LNCAP (cell line): ENCODE measurements at regions not wholly inside any gene's neighbourhood (a gene's known extent, or its start where the extent isn't known, plus 50 kb on each side); places are given as distances from the start of the nearest gene placed in this dataset.

Source experiments
- TF ChIP-seq, protein P1 (sequence below): fragments of 450-650 bp; IDR thresholded peaks from 2 replicates; pipeline ENCODE4 v1.5.1; 2017; ENCODE audit warnings: mild to moderate bottlenecking

- TF ChIP-seq, protein P1, sequence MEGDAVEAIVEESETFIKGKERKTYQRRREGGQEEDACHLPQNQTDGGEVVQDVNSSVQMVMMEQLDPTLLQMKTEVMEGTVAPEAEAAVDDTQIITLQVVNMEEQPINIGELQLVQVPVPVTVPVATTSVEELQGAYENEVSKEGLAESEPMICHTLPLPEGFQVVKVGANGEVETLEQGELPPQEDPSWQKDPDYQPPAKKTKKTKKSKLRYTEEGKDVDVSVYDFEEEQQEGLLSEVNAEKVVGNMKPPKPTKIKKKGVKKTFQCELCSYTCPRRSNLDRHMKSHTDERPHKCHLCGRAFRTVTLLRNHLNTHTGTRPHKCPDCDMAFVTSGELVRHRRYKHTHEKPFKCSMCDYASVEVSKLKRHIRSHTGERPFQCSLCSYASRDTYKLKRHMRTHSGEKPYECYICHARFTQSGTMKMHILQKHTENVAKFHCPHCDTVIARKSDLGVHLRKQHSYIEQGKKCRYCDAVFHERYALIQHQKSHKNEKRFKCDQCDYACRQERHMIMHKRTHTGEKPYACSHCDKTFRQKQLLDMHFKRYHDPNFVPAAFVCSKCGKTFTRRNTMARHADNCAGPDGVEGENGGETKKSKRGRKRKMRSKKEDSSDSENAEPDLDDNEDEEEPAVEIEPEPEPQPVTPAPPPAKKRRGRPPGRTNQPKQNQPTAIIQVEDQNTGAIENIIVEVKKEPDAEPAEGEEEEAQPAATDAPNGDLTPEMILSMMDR: no peak
Observed at GRCh38 chrX:39648548-39649254, 449.1 kb downstream of the BCOR start.

- TF ChIP-seq, protein P1: no peak
Observed at GRCh38 chrX:39650768-39651347, 446.9 kb downstream of the BCOR start.

DNA sequence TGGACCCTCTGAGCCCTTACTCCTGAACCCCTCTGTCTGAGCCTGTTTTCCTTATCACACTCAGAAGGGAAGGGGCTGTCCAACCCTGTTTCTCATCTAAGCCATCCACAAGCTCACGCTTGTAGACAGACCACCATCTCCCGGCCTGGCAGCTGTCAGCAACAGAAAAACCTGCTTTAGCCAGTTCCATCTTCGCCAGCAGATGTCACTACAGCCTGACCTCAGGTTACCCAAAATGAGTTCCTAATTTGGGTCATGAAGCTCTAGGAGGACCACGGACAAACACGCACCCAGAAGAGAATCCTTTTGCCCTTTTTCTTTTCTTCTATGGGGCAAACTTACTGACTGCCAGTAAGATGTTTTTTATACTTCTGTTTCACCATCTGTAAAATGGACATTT lies 445.4 kb downstream of the BCOR start:
- TF ChIP-seq, protein P1: peak; percentile 51

GRCh38 chrX:39653691-39654090 lies 444.1 kb downstream of the BCOR start:
- TF ChIP-seq, protein P1: no peak

DNA sequence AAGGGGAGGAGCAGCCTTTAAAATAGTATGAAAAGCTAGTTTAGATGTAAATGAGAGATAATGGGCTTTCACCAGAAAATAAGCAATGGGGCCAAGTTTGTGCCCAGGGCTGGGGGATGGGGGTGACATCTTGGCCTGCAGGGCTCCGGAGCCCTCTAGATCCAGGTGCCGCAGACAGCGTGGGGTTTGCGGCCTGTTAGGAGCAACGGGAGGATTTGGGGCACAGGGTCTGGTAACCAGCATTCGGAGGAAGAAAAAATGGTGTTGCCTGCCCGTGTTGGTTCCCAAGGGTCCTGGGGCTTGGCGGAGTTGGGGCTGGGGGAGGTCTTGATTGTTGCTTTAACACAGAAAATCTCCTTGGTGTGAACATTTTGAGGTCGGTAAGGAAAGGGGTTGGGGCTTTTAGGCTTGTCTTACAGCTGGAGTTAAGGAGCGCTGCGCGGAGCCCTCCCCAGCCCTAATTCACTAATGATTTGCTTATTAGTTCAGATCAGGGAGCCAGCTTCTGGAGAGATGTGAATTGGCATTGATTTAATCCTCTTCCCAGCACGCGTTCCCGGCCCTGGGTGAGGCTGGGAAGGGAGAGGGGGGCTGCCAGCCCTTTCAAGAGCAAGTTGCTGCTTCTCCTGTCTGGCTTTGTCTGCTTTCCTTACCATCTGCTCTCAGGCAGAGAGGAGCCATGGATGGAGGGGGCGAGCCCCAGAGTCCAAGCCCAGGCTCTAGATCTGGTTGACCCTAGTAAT lies 443.4 kb downstream of the BCOR start:
- TF ChIP-seq, protein P1: no peak

DNA sequence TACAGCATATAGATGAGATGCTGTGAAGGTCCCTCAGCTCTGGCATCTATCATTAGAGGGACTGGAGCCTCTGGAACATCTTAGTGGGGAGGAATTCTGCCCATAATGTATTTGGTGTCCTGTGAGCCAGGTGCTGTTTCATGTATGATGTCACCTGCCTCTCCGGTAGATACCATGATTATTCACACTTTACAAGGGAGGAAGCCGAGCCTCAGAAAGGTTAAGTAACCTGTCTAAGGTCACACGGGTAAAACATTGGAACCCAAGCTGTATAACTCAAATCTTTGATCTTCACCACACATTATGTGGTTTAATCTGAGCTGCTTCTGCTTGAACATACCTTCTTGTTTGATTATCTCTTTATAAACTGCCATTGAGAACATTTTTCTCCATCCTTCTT lies 442.8 kb downstream of the BCOR start:
- TF ChIP-seq, protein P1: no peak

DNA sequence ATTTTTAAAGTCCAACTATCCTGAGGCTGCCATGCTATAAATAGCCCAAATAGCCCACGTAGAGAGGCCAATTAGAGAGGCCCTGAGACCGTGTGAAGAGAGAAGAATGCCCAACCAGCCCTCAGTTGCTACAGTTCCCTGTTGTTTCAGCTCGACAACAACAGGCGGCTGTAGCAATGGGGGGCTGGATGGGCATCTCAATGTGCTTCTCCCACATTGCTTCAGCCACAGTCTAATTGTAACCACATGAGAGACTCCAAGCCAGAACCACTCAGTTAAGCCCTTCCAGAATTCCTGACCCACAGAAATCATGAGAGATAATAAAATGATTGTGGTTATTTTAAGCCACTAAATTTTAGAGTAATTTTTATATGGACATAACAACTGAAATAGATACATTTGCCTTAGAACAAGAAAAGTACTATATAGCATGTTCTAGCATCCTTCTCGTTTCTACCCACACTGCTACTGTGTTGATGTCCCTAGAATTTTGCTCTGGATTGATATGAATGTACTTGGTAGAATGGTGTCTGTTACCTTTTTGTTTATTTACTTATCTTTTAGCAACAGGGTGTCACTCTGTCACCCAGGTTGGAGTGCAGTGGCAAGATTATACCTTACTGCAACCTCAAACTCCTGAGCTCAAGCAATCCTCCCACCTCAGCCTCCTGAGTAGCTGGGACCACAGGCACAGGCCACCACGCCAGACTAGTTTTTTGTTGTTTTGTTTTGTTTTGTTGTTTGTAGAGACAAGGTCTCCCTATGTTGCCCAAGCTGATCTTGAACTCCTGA lies 436.4 kb downstream of the BCOR start:
- TF ChIP-seq, protein P1: no peak
